ENCODE measurements at regions not wholly inside any gene's neighbourhood (a gene's known extent, or its start where the extent isn't known, plus 50 kb on each side); places are given as distances from the start of the nearest gene placed in this dataset.

DNA sequence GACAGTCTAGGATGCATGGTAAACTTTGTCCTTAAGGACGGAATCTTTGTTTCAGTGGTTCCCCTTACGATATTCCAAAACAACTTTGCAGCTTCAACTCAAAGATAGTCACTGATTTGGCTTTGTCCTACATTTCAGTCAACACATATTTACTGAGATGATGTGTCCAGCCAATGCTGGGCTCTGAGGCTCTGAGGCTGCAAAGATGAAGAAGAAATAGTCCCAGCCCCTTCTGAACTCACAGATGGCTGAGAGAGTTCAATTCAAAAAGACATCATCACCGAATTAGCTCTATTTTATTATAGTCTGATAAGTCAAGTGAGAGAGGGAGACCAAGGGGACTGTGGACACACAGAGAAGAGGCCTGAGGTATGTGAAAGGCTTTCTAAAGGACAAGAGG is 544.0 kb downstream of the ACTL7B start:
- TF ChIP-seq CTCF (IDR thresholded peaks at IDR 0.05) (no peak), POLR2A (IDR thresholded peaks at IDR 0.05) (no peak)
